ENCODE measurements at regions not wholly inside any gene's neighbourhood (a gene's known extent, or its start where the extent isn't known, plus 50 kb on each side); places are given as distances from the start of the nearest gene placed in this dataset.
"Not testable (repeated sequence)": the region's sequence is repeated elsewhere in the genome, so short reads cannot be mapped to it uniquely, and the experiment has no call there.

- no peak for DNase-seq (ENCODE audit: low read depth, low spot score)
Measured at GRCh38 chr3:102905811-102906210, 471.0 kb downstream of the ZPLD1 start.

GRCh38 chr3:102906818-102907217, 472.0 kb downstream of the ZPLD1 start:
- DNase-seq (ENCODE audit: low read depth, low spot score), result no peak

GRCh38 chr3:102909904-102910303, 475.1 kb downstream of the ZPLD1 start:
- DNase-seq (ENCODE audit: low read depth, low spot score), result no peak

GRCh38 chr3:102916532-102916931, 481.7 kb downstream of the ZPLD1 start:
- no peak for DNase-seq (ENCODE audit: low read depth, low spot score)

- no peak for DNase-seq (ENCODE audit: low read depth, low spot score)
Measured at GRCh38 chr3:102926618-102927017, 491.8 kb downstream of the ZPLD1 start.

- DNase-seq (ENCODE audit: low read depth, low spot score), result no peak
Measured at GRCh38 chr3:102933377-102933776, 498.6 kb downstream of the ZPLD1 start.

GRCh38 chr3:102936511-102937045, 501.8 kb downstream of the ZPLD1 start:
- DNase-seq (ENCODE audit: low read depth, low spot score), result no peak

- DNase-seq (ENCODE audit: low read depth, low spot score), result no peak
Measured at GRCh38 chr3:102941786-102942185, 507.0 kb downstream of the ZPLD1 start.

GRCh38 chr3:102946445-102946844, 511.6 kb downstream of the ZPLD1 start:
- not testable (repeated sequence) for DNase-seq (ENCODE audit: low read depth, low spot score)

- no peak for DNase-seq (ENCODE audit: low read depth, low spot score)
Measured at GRCh38 chr3:102972350-102972749, 537.5 kb downstream of the ZPLD1 start.

- DNase-seq (ENCODE audit: low read depth, low spot score), result no peak
Measured at GRCh38 chr3:102974333-102974732, 539.5 kb downstream of the ZPLD1 start.

- no peak for DNase-seq (ENCODE audit: low read depth, low spot score)
Measured at GRCh38 chr3:102979191-102979590, 544.4 kb downstream of the ZPLD1 start.

- no peak for DNase-seq (ENCODE audit: low read depth, low spot score)
Measured at GRCh38 chr3:102979682-102980354, 545.0 kb downstream of the ZPLD1 start.

- no peak for DNase-seq (ENCODE audit: low read depth, low spot score)
Measured at GRCh38 chr3:102980355-102980696, 545.5 kb downstream of the ZPLD1 start.

- no peak for DNase-seq (ENCODE audit: low read depth, low spot score)
Measured at GRCh38 chr3:103002425-103003176, 567.8 kb downstream of the ZPLD1 start.

- no peak for DNase-seq (ENCODE audit: low read depth, low spot score)
Measured at GRCh38 chr3:103006526-103007183, 571.8 kb downstream of the ZPLD1 start.

- no peak for DNase-seq (ENCODE audit: low read depth, low spot score)
Measured at GRCh38 chr3:103009609-103010008, 574.8 kb downstream of the ZPLD1 start.

GRCh38 chr3:103025880-103026279, 591.1 kb downstream of the ZPLD1 start:
- DNase-seq (ENCODE audit: low read depth, low spot score), result no peak

- DNase-seq (ENCODE audit: low read depth, low spot score), result no peak
Measured at GRCh38 chr3:103033841-103034240, 599.0 kb downstream of the ZPLD1 start.

- no peak for DNase-seq (ENCODE audit: low read depth, low spot score)
Measured at GRCh38 chr3:103047640-103048039, 612.8 kb downstream of the ZPLD1 start.

GRCh38 chr3:103048068-103048722, 613.4 kb downstream of the ZPLD1 start:
- no peak for DNase-seq (ENCODE audit: low read depth, low spot score)

GRCh38 chr3:103052236-103052830, 617.5 kb downstream of the ZPLD1 start:
- no peak for DNase-seq (ENCODE audit: low read depth, low spot score)
